HepG2 (cell line): ENCODE measurements at regions not wholly inside any gene's neighbourhood (a gene's known extent, or its start where the extent isn't known, plus 50 kb on each side); places are given as distances from the start of the nearest gene placed in this dataset.

Experiments
- ATAC-seq: fragments of 200-7000 bp; cut with Tn5 transposase; 3 replicates; pipeline ENCODE4 v1.9.1; 2020; ENCODE audit warnings: mild to moderate bottlenecking, moderate library complexity
- BruUV-seq: library from RNA; stranded (reverse); fragments of 400-500 nt; replicated peaks from 2 replicates; lab custom pipeline; 2021; lab: Mats Ljungman, UMichigan
- CTCF ChIA-PET: fragments of 300-600 bp; formaldehyde crosslinking; extraction: SDS; loops from one replicate; lab custom pipeline; 2021; ENCODE audit warnings: low total read pairs, inconsistent platforms, low intra/inter-chr PET ratio; lab: Yijun Ruan, JAX
- POLR2A ChIA-PET: fragments of 350-600 bp; sonication (Branson Sonifier 250); formaldehyde crosslinking; loops from one replicate; lab custom pipeline; 2020; ENCODE audit warnings: antibody characterized with exemption, inconsistent platforms; lab: Yijun Ruan, JAX
- DNase-seq: peaks from one replicate; pipeline ENCODE4 v3.0.0-alpha.2; 2015; ENCODE audit warnings: low spot score
- FAIRE-seq: peaks from 3 replicates; lab custom pipeline; 2011; peaks lifted over from hg19 to GRCh38; lab: Jason Lieb, UNC
- H2AFZ ChIP-seq: one replicate; pipeline ENCODE4 v1.6.1; 2011; ENCODE audit warnings: low read length, inconsistent platforms
- H3K27ac ChIP-seq: fragments of 300-600 bp; 3 replicates; pipeline ENCODE4 v1.8.0; 2011; ENCODE audit warnings: mixed run types, mild to moderate bottlenecking, mixed read lengths, low read length, inconsistent platforms; ENCODE audit not compliant: insufficient read depth; ENCODE audit errors: extremely low read length
- H3K27me3 ChIP-seq, 2 experiments: fragments of 200-600 bp in 1 of 2; 2 replicates in 1 of 2; 3 replicates in 1 of 2; pipeline versions ENCODE4 v1.6.0 to v1.8.0; 2011; ENCODE audit warnings: low read length in 2 of 2, mild to moderate bottlenecking in 2 of 2, moderate library complexity in 2 of 2, inconsistent platforms in 1 of 2; ENCODE audit not compliant: insufficient read depth in 2 of 2, control insufficient read depth in 1 of 2
- H3K36me3 ChIP-seq, 2 experiments: fragments of 200-600 bp in 1 of 2; replicated peaks in 1 of 2; 2 replicates in 1 of 2; 3 replicates in 1 of 2; pipeline versions ENCODE4 v1.5.1 to v1.8.0; 2011; ENCODE audit warnings: low read length in 2 of 2, inconsistent platforms in 1 of 2; ENCODE audit not compliant: insufficient read depth in 2 of 2, control insufficient read depth in 1 of 2
- H3K4me1 ChIP-seq: 2 replicates; pipeline ENCODE4 v1.5.1; 2012; ENCODE audit warnings: low read length, inconsistent platforms; ENCODE audit not compliant: insufficient read depth
- H3K4me2 ChIP-seq: 2 replicates; pipeline ENCODE4 v1.6.0; 2011; ENCODE audit warnings: low read depth, low read length, inconsistent platforms
- H3K4me3 ChIP-seq, 3 experiments: fragments of 200-600 bp in 1 of 3; sonication (generic), shearing (Covaris generic) in 1 of 3; replicated peaks in 1 of 3; 2 replicates each; pipeline ENCODE4 v1.5.1; 2011 to 2016; ENCODE audit warnings: low read length in 3 of 3, inconsistent platforms in 2 of 3, low read depth in 2 of 3, mild to moderate bottlenecking in 2 of 3, control low read depth in 1 of 3, mixed read lengths in 1 of 3; ENCODE audit not compliant: insufficient read depth in 1 of 3
- H3K79me2 ChIP-seq: one replicate; pipeline ENCODE4 v1.6.1; 2011; ENCODE audit warnings: low read length, inconsistent platforms; ENCODE audit not compliant: insufficient read depth
- H3K9ac ChIP-seq: 2 replicates; pipeline ENCODE4 v1.6.0; 2011; ENCODE audit warnings: mild to moderate bottlenecking, low read depth, low read length, inconsistent platforms; ENCODE audit not compliant: insufficient read depth
- H3K9me3 ChIP-seq: 2 replicates; pipeline ENCODE4 v1.5.1; 2012; ENCODE audit warnings: mild to moderate bottlenecking, low read length
- H4K20me1 ChIP-seq: 2 replicates; pipeline ENCODE4 v1.6.0; 2011; ENCODE audit warnings: inconsistent platforms, mild to moderate bottlenecking, low read length, moderate library complexity; ENCODE audit not compliant: insufficient read depth
- ATM ChIP-seq: fragments of 450-650 bp; IDR thresholded peaks from 2 replicates; pipeline ENCODE4 v1.7.1; 2017; ENCODE audit warnings: mild to moderate bottlenecking, borderline replicate concordance
- CREB1 ChIP-seq, 2 experiments: fragments of 450-650 bp in 1 of 2; IDR thresholded peaks; 2 replicates each; pipeline ENCODE4 v1.6.1; 2016 to 2017; ENCODE audit warnings: control low read depth in 1 of 2, mild to moderate bottlenecking in 1 of 2, missing compliant biosample characterization in 1 of 2, missing genetic modification characterization in 1 of 2
- FOXP1 ChIP-seq, 2 experiments: fragments of 450-650 bp in 1 of 2; IDR thresholded peaks; 2 replicates each; pipeline ENCODE4 v1.6.1; 2017 to 2018; ENCODE audit warnings: antibody characterized with exemption in 1 of 2
- HDAC6 ChIP-seq: fragments of 200-600 bp; sonication (generic); IDR thresholded peaks from 2 replicates; pipeline ENCODE4 v1.7.0; 2017; ENCODE audit warnings: mild to moderate bottlenecking, antibody characterized with exemption, low read length, low read depth
- KDM4B ChIP-seq: sonication (generic); formaldehyde crosslinking; IDR thresholded peaks from 2 replicates; pipeline ENCODE4 v1.4.0; 2020; ENCODE audit warnings: missing genetic modification reagents
- MATR3 ChIP-seq: sonication (generic); formaldehyde crosslinking; IDR thresholded peaks from 2 replicates; pipeline ENCODE4 v1.4.0; 2020; ENCODE audit warnings: missing genetic modification reagents
- MTA1 ChIP-seq: sonication (generic); formaldehyde crosslinking; IDR thresholded peaks from 2 replicates; pipeline ENCODE4 v1.4.0; 2020; ENCODE audit warnings: missing genetic modification reagents, mild to moderate bottlenecking, borderline replicate concordance
- REPIN1 ChIP-seq: sonication (generic); formaldehyde crosslinking; IDR thresholded peaks from 2 replicates; pipeline ENCODE4 v1.8.0; 2022; ENCODE audit warnings: missing genetic modification reagents, low read depth, mild to moderate bottlenecking, borderline replicate concordance
- SATB2 ChIP-seq: sonication (generic); formaldehyde crosslinking; IDR thresholded peaks from 2 replicates; pipeline ENCODE4 v1.5.0; 2020; ENCODE audit warnings: missing genetic modification reagents
- SETDB1 ChIP-seq: sonication (generic); formaldehyde crosslinking; IDR thresholded peaks from 2 replicates; pipeline ENCODE4 v1.5.1; 2020; ENCODE audit warnings: missing genetic modification reagents, mild to moderate bottlenecking, borderline replicate concordance
- SMARCE1 ChIP-seq: fragments of 450-650 bp; IDR thresholded peaks from 2 replicates; pipeline ENCODE4 v1.6.1; 2017; ENCODE audit warnings: borderline replicate concordance
- TBX3 ChIP-seq: fragments of 450-650 bp; IDR thresholded peaks from 2 replicates; pipeline ENCODE4 v1.6.1; 2017; ENCODE audit warnings: antibody characterized with exemption, mild to moderate bottlenecking, inconsistent platforms, borderline replicate concordance
- ZBTB3 ChIP-seq: sonication (generic); formaldehyde crosslinking; IDR thresholded peaks from 2 replicates; pipeline ENCODE4 v1.4.0; 2020; ENCODE audit warnings: low read depth, mild to moderate bottlenecking, moderate library complexity, missing genetic modification reagents, borderline replicate concordance
- ZMAT3 ChIP-seq: sonication (generic); formaldehyde crosslinking; conservative IDR thresholded peaks from 2 replicates; pipeline ENCODE4 v1.7.0; 2021; ENCODE audit warnings: missing genetic modification reagents
- ZNF20 ChIP-seq: sonication (generic); formaldehyde crosslinking; IDR thresholded peaks from 2 replicates; pipeline ENCODE4 v1.4.0; 2020; ENCODE audit warnings: mild to moderate bottlenecking, moderate library complexity, missing genetic modification reagents
- ZNF354B ChIP-seq: sonication (generic); formaldehyde crosslinking; IDR thresholded peaks from 2 replicates; pipeline ENCODE4 v1.8.0; 2022; ENCODE audit warnings: mild to moderate bottlenecking, missing genetic modification reagents
- ZNF460 ChIP-seq: sonication (generic); formaldehyde crosslinking; IDR thresholded peaks from 2 replicates; pipeline ENCODE4 v1.5.1; 2020; ENCODE audit warnings: missing genetic modification reagents, mild to moderate bottlenecking, borderline replicate concordance
- ZNF557 ChIP-seq: sonication (generic); formaldehyde crosslinking; IDR thresholded peaks from 2 replicates; pipeline ENCODE4 v1.4.0; 2020; ENCODE audit warnings: missing genetic modification reagents
- ZNF598 ChIP-seq: sonication (generic); formaldehyde crosslinking; IDR thresholded peaks from 2 replicates; pipeline ENCODE4 v1.5.1; 2020; ENCODE audit warnings: mild to moderate bottlenecking, missing genetic modification reagents, borderline replicate concordance
- ZNF709 ChIP-seq: sonication (generic); formaldehyde crosslinking; IDR thresholded peaks from 2 replicates; pipeline ENCODE4 v1.5.0; 2020; ENCODE audit warnings: mild to moderate bottlenecking, missing genetic modification reagents
- WGBS: methylation state at CpG from one replicate; pipeline ENCODE4 v1.1.6; 2017; ENCODE audit warnings: low lambda C conversion rate; 5-methylcytosine and 5-hydroxymethylcytosine counted together
- in situ Hi-C: cut with HindIII; loops from 2 replicates; pipeline ENCODE4 v1.10.0; 2017; ENCODE audit warnings: low pct_unique_long_range_greater_than_20kb; ENCODE audit not compliant: extremely low pct_ligation_motif_present
- intact Hi-C: fragments of 100-400 bp; cut with micrococcal nuclease; formaldehyde crosslinking; loops from one replicate; pipeline ENCODE4 v1.10.0; 2022; ENCODE audit not compliant: unreplicated experiment
- TF ChIP-seq, protein P1 (sequence below): sonication (generic); formaldehyde crosslinking; IDR thresholded peaks from 2 replicates; pipeline ENCODE4 v1.4.0; 2020; ENCODE audit warnings: missing genetic modification reagents, borderline replicate concordance
- TF ChIP-seq, protein P2 (sequence below): sonication (generic); formaldehyde crosslinking; IDR thresholded peaks from 2 replicates; pipeline ENCODE4 v1.5.1; 2020; ENCODE audit warnings: missing genetic modification reagents, mild to moderate bottlenecking, borderline replicate concordance

DNA sequence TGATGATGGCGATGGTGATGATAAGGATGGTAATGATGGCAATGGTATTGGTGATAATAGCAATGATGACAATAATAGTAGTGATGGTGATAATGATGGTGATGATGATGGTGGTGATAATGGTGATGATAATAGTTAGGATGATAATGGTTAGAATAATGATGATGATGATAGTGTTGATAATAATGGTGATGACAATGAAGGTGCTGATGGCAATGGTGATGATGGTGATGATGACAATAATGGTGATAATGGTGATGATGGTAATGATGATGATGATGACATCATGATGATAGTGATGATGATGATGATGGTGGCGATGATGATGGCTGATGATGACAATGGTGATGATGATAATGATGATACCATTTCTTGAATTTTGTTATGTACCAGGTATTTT is 309.9 kb downstream of the MIAT start (continued):
- TF ChIP-seq, protein P1, sequence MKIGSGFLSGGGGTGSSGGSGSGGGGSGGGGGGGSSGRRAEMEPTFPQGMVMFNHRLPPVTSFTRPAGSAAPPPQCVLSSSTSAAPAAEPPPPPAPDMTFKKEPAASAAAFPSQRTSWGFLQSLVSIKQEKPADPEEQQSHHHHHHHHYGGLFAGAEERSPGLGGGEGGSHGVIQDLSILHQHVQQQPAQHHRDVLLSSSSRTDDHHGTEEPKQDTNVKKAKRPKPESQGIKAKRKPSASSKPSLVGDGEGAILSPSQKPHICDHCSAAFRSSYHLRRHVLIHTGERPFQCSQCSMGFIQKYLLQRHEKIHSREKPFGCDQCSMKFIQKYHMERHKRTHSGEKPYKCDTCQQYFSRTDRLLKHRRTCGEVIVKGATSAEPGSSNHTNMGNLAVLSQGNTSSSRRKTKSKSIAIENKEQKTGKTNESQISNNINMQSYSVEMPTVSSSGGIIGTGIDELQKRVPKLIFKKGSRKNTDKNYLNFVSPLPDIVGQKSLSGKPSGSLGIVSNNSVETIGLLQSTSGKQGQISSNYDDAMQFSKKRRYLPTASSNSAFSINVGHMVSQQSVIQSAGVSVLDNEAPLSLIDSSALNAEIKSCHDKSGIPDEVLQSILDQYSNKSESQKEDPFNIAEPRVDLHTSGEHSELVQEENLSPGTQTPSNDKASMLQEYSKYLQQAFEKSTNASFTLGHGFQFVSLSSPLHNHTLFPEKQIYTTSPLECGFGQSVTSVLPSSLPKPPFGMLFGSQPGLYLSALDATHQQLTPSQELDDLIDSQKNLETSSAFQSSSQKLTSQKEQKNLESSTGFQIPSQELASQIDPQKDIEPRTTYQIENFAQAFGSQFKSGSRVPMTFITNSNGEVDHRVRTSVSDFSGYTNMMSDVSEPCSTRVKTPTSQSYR: no peak
- TF ChIP-seq CREB1 (IDR thresholded peaks at IDR 0.05) (peak; percentile 98), CREB1 (CRISPR knock-in tag; IDR thresholded peaks at IDR 0.05) (no peak), SATB2 (no peak), ZMAT3 (CRISPR knock-in tag) (no peak), FOXP1 (IDR thresholded peaks at IDR 0.05) (peak; percentile 9; the same call in 1 of the 2 replicates), FOXP1 (CRISPR knock-in tag; IDR thresholded peaks at IDR 0.05) (no peak), MTA1 (no peak), ZNF557 (no peak), ATM (peak; percentile 43; the same call in 1 of the 2 replicates), REPIN1 (CRISPR knock-in tag) (no peak), HDAC6 (no peak), KDM4B (CRISPR knock-in tag) (no peak), ZNF598 (CRISPR knock-in tag) (no peak)

DNA sequence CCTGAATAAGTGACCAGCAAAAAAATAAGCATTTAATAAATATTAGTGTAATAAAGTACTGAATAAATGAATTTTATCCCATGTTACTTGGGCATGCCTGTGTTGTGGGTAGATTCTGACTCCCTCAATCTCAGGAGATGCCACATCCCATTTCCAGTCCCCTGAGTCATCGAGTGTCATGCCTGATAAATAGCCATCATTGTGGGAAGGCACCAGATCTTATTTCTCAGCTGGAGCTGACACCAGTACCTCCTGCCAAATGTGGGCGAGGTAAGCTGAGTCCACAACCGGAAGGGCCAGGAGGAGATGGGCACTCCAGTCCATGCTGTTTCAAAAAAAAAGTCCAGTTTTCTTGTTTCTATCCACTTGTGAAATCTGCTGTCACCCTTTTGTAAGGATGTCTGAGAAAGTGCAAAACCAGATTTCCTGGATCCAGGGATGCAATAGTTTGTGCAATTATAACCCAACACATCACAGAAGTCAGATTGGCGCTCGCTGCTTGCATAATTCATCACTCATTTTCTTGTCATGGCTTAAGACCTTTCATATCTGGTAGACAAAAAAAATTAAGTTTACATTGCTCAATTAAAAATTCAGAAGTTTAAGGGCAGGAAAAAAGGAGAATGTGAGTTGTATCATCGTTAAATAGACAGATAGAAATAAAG is 311.6 kb downstream of the MIAT start:
- no peak overlapping the region for H2AFZ ChIP-seq
- BruUV-seq: no TSS peak
- under 1% methylated on average over 4 of the region's 6 CpGs for WGBS
- TF ChIP-seq MATR3 (CRISPR knock-in tag): no peak
- TF ChIP-seq TBX3: no peak
- no peak for TF ChIP-seq ZNF460 (CRISPR knock-in tag)
- no peak for TF ChIP-seq ZNF354B
- TF ChIP-seq, protein P2, sequence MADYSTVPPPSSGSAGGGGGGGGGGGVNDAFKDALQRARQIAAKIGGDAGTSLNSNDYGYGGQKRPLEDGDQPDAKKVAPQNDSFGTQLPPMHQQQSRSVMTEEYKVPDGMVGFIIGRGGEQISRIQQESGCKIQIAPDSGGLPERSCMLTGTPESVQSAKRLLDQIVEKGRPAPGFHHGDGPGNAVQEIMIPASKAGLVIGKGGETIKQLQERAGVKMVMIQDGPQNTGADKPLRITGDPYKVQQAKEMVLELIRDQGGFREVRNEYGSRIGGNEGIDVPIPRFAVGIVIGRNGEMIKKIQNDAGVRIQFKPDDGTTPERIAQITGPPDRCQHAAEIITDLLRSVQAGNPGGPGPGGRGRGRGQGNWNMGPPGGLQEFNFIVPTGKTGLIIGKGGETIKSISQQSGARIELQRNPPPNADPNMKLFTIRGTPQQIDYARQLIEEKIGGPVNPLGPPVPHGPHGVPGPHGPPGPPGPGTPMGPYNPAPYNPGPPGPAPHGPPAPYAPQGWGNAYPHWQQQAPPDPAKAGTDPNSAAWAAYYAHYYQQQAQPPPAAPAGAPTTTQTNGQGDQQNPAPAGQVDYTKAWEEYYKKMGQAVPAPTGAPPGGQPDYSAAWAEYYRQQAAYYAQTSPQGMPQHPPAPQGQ (CRISPR knock-in tag): no peak
- TF ChIP-seq ZBTB3 (CRISPR knock-in tag): no peak
- TF ChIP-seq SMARCE1: no peak
- TF ChIP-seq ZNF709 (CRISPR knock-in tag): no peak
- no peak for TF ChIP-seq ZNF20 (CRISPR knock-in tag)
- no peak for TF ChIP-seq SETDB1 (CRISPR knock-in tag)

More for the DNA sequence above, 311.6 kb downstream of the MIAT start:
- Histone ChIP-seq H3K9ac (no peak overlapping the region), H3K4me1 (no peaks in the 10 kb centered on the region), H3K79me2 (no peaks in the 10 kb centered on the region), H3K27me3 (no peaks in the 10 kb centered on the region), H3K9me3 (no peaks in the 10 kb centered on the region), H3K4me2 (no peak overlapping the region), H3K36me3 (no peaks in the 10 kb centered on the region), H3K4me3 (no peak overlapping the region), H3K27ac (no peak overlapping the region), H4K20me1 (no peaks in the 10 kb centered on the region)
- intact Hi-C loops: no loop called here
- ChIA-PET CTCF (no interaction called here), POLR2A (no interaction called here)
- DNase-seq (no peak), FAIRE-seq (no peak), ATAC-seq (no peak)
- in situ Hi-C loops: no loop called here
